IPS DF 4.7 (cell line): ENCODE measurements at regions not wholly inside any gene's neighbourhood (a gene's known extent, or its start where the extent isn't known, plus 50 kb on each side); places are given as distances from the start of the nearest gene placed in this dataset.
A peak's percentile ranks its signal among the peaks of the same experiment; 100 is the strongest.

Source experiments
- DNase-seq: peaks from one replicate; pipeline ENCODE4 v3.0.0-alpha.2; 2013; ENCODE audit warnings: low spot score; ENCODE audit errors: extremely low read depth

DNA sequence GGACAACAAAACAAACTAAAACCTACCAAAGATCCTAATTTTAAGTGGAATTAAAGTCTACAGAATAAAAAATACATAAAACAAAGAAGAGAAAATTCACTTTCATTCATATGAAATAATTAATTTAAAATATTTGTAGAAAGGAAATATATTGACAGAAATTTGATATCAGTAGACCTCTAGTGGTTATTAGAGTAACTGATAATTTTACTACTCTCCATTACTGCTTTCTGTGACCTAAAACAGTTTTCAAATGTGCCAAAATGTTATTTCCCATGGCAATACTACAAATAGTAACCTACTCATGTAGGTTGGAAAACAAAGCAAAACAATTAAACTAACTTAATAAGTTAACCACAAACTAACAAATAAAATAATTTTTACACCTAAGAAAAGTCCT is 147.1 kb downstream of the NOL4 start:
- DNase-seq, result no peak

DNA sequence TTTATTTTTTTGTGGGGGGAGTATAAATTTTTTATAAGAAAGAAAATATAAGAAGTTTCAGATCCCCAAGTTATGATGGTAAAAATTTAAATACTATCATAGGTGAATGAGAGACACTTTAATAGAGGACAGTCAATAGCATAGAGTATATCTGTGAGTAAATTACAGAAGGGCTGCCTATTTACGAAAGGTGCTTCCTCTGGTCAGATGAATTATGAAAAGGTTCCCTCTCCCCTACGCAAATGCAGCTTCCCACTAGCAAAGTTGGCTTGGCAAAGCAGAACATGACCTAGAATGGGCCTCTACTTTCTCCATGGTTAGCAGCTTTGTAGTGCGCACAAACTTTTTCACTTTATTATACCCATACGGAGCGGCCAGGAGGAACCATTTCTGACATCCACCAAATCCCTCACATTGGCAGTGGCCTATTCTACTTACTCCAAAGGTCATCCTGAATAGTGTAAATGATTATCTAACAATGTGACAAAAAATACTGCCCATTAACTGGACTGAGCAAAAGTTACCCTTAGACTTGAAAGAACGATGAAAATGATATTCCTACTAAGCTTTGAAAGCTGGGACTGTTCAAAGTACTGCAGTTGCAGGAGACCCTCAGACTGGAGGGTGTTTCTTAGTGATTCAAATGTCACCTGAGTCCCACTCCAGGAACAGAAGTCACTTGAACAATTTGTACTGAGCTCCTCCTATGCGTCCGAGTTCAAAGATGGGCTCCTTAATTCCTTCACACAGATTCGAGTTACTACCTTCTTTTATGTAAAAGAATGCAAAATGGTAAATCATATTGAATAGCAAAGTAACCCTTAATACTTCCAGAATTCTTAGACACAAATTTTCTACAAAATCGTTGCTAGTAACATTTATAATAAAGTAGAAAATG is 148.5 kb downstream of the NOL4 start:
- DNase-seq, result no peak

DNA sequence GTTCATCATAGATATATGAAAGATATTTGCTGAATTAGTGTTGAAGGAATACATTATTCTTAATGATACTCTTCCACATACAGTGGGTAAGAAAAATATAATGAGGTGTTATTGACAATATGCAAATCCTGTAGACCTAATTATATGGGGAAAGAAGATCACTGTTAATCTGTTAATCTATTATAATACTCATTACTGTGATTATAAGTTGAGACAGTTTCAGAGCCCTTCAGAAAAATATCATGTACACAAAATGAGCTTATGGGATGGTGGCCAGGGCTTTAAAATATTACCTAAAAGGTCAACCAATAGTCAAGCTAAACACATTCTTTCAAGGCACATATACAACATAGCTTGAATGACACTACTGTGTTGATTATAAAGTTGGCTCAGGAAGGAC is 163.5 kb downstream of the NOL4 start:
- DNase-seq, result no peak

DNA sequence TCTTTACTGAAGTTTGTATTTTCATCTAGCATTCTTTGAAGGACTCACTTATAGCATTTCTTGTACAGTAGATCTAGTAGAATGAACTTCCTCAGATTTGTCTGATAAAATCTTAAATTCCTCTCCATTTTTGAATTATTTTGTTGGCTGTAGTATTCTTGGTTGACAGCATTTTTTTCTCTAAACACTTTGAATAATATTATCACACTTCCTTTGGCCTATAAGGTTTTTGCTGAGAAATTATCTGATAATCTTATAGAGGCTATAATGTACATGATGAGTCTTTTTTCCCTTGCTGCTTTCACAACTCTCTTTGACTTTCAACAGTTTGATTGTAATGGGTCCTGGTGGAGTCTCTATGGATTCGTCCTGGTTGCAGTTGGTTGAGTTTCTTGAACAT is 169.5 kb downstream of the NOL4 start:
- no peak for DNase-seq

DNA sequence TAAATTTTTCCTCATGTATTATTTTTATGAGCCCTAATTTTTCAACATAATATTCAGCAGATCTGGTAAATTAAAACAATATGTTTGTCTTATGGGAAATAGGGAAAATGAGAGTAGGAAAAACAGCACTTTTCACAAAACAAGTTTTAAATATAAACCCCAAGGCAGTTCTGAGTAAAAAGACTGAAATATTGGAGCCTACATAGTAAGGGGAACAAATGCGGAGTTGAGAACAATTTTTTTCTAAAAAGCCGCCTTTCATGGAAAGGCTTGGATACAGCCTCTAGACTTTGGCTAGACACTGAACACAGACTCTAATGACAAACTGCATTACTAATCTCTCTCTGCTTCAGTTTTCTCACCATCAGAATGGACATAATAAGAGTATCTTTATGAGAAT is 174.1 kb downstream of the NOL4 start:
- DNase-seq, result no peak

DNA sequence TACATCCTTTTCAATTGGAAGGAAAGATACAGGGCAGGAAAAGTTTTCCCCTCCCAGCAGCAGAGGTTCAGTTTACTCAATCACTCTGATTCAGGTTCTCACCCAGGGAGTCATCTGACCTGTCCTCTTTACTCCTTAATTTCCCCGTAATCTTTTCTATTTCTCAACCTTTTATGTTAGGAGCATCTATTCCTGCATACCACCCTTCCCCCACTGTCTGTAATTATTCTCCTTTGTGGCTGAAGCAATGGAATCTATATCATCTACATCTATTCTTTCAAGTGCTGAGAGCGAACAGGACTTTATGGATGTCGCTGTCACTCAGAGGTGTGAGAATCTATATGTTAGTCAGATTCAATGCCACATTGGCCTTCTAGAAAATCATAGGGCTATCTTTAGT is 175.2 kb downstream of the NOL4 start:
- no peak for DNase-seq

DNA sequence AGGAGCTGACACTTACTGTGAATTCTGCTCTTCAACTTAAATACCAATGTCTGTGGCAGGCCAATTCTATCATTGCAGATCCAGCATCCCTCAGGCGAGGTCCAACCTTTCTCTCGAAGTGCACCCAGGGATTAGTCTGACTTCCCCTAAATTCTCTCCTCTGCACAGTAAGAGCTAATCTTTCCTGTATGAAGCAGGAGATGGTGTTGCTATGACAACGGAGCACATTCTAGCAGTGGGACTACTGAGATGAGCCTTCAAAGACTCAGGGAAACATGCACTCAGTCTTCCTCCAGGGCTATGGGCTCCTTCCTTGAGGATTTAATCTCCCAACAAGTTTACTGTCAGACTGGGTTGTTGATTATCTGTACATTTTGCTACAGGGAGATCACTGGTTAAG is 176.3 kb downstream of the NOL4 start:
- DNase-seq, result no peak

DNA sequence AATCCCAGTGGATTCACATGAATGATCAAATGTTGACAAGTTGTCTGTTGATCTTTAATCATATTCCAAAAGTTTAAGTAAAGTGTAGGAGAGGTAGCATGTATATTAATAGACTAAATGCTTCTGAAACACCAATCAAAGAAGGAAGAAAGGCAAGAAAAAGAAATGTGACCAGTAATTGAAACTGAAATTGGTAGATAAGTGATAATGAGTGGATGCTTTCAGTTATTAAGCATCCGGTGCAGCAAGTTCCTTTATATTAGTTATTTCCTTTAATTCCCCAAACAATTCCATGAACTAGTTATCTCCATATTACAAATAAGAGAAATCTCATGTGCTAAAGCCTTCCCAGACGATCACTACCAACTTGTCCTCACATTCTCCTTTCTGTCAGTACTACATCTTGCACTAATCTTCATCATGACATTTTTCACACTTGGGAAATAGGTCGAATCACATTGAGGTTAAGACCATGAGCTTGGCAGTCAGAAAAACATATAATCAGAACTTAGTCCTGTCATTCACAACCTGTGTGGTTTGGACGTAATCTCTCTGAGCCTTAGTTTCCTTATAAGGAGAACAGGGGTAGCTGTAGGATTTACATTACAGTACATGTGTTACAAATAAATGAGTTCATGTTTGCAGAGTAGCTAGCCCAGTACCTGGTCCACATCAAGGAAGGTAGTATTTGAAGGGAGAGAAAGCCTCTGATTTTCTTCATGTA is 182.1 kb downstream of the NOL4 start:
- no peak for DNase-seq

DNA sequence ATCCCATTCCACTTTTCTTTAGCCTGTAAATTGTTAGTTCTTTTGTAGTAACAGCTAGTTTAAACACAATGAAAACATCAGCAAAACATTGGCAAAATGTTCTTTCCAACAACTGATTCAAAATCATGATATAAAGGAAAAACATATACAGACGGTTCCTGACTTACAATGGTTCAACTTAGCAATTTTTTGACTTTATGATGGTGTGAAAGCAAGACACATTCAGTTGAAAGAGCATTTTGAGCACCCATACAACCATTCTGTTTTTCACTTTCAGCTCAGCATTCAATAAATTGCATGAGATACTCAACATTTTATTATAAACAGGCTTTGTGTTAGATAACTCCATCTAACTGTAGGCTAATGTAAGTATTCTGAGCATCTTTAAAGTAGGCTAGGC is 185.1 kb downstream of the NOL4 start:
- no peak for DNase-seq

DNA sequence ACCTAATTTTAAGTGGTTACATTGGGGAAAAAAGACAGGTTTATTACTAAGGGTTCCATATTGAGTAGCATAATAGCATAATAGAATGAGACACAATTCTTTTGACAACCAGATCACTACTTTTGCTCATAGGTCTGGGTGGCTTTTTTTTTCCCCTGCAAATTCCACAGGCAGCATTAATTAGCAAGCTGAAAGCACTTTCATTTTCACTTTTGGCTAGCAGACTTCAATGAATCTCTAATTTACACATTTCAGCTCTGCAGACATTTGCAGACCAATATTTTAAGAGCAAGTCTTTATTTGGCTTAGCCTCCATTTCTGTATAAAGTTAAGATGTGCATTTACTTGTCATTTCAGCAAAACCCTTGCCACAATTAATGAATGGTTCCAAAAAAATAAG is 185.5 kb downstream of the NOL4 start:
- no peak for DNase-seq

DNA sequence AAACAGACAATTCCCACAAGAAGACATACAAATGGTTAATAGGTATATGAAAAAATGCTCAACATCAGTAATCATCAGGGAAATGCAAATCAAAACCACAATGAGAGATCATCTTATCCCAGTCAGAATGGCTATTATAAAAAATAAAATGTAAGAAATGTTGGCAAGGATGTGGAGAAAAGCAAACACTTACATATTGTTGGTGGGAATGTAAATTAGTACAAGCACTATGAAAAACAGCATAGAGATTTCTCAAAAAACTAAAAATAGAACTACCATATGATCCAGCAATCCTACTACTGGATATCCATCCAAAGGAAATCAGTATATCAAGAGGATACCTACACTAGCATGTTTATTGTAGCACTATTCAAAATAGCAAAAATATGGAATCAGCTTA is 186.6 kb downstream of the NOL4 start:
- no peak for DNase-seq

DNA sequence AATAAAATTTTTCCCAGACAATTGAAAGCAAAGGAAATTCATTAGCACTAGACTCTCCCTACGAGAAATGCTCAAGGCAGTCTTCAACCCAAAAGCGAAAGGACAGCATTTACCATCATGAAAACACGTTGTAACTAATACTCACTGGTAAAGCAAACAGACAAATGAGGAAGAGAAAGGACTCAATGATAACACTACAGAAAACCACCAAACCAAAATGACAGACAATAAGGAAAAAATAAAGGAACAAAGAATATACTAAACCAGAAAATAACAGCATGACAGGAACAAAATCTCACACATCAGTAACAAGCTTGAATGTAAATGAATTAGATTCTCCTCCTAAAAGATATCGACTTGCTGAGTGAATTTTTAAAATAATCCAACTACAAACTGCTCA is 190.7 kb downstream of the NOL4 start:
- DNase-seq, result no peak

DNA sequence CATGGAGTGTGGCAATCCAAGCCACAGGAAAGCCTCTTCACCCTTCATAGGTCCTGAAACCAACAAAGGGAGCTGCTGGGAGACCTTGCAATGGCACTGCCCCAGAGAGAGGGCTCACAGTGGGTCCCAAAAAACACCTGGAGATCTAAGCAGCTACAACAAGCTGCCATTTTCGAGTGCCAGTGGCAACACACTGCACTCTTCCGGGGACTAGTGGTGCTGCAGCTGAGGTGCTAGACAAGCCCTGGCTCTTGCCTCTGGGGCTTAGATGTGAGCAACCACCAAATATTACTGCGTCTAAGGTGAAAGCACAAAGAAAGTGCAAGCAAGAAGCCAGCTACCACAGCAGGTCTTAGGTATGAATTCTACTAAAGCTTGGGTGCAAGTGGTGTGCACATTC is 192.9 kb downstream of the NOL4 start:
- no peak for DNase-seq

DNA sequence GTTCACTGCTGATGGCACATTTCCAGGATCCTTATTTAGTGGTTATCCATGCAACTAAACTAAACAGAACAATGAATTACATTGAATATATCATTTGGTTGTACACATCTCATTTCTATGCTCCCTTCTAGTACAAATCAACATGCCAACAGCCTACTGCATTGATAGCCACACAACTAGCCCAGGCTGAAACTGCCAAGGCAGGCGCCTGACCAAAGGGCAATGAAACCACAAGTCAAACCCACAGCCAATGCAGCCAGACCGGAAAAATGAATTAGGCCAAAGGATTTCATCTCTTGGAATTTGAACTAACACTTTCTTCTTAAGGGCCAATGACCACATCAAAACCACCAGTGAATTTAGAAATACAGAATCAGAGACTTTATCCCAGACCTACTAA is 196.4 kb downstream of the NOL4 start:
- DNase-seq, result no peak

DNA sequence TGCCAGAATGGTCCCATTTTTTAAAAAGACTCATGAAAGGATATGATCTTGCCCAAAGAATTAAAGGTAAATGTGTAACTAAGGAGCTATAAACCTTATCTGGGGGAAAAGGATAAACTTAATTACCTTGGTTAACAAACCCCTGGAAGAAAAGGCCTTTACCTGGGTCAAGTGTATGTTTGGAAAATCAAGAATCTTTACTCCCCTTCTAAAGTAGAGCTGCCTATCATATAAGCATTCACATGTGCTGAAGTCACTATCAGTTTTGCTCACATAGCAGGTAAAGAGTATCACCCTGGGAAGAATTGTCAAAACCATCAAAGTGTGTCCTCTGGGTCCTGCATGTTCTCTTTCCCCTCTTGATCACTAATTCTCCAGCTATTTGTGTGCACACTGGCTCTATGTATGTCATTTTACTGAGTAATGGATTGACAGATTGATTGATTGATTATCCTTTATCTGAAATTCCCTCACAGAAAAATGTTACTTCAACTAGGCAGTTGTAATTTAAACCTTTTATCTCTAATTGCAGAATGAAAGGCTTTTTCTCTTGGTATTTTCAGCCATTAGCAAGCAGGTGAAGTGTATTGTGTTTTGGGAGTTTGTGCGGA is 199.4 kb downstream of the NOL4 start:
- DNase-seq, result no peak

DNA sequence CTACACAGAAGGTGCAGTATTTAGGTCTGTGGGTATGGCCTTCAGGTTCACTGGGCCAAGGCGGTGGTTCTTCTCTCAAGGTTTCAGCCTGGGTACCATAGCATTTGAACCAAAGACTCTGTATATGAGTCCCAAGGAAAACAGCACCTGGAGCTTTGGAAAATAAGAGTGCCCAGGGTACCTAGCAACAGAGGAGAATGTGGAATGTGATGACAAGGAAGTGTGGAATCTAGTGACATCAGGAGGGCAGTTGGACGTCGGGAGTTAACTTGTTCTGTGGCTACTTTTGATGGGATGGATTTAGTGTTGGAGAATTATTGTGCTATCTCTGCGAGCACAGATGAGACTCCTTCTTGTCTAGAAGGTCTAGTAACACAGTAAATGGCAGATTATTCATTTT is 201.2 kb downstream of the NOL4 start:
- DNase-seq, result no peak

DNA sequence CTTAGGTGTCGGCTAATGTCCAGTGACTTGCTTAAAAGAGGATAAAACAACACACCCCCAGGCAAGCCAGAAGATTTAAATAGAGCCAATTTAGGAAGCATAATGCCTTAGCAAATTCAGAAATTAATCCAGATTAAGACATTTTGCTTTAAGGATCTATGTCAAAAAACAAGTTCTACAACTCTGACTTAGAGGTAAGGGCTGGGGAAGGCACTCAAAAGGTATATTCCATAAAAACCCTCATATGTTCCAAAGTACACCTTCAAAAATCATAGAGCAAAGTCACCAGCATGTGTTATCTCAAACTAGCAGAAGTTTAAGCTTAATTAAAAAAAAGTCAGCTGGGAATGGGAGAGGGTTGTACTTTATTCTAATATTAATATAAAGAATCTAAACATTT is 206.4 kb downstream of the NOL4 start:
- no peak for DNase-seq

DNA sequence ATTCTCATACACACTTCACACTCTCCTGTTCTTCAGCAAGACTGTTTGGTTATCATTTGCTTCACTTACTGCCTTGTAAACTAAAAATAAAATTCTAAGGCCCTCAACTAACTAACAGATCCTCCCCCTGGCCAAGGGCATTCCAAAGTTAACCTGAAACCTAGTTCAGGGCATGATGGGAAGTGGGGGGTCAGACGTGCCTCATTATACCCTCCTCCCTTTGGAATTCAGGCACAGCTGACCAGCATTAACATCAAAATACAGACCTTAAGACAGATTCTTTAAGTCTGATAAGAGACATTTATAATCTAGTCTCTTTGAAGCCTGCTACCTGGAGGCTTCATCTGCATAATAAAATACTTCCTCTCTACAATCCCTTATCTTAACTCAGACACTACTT is 221.0 kb downstream of the NOL4 start:
- DNase-seq, result peak; percentile 14

DNA sequence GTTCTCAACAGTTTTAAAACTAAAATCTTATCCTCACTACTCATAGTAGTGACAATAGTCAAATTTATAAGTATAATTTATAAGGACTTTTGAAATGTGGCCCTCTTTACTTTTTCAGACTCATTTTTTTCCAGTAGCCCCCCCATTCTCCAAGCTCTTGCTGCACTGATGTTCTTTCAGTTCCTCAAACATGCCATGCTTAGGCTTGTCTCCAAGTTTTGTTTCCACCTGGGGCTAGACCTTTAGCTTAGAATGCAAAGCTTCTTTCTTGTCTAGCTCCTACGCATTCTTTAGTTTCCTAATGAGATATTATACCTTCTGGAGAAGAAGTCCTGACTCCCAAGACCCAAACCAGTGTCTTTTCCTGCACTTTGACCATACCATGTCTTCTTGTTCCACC is 222.6 kb downstream of the NOL4 start:
- no peak for DNase-seq

DNA sequence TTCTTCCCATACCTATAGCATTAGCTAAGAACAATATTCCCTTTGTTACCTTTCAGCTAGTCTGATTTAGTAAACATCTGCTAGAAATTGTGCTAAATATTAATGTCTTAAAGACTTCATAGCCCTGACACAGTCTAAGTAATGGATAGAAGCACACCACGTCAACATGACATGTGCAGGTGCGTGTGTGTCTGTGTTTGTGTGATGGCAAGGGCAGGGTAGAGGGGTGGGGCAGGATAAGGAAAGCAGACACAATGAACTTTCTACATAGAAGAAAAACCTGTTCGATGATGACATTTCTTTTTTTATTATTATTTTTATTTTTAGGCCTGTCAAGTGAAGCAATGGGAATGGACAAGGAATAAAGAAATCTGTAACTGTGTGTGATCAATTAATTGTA is 223.3 kb downstream of the NOL4 start:
- DNase-seq, result no peak

DNA sequence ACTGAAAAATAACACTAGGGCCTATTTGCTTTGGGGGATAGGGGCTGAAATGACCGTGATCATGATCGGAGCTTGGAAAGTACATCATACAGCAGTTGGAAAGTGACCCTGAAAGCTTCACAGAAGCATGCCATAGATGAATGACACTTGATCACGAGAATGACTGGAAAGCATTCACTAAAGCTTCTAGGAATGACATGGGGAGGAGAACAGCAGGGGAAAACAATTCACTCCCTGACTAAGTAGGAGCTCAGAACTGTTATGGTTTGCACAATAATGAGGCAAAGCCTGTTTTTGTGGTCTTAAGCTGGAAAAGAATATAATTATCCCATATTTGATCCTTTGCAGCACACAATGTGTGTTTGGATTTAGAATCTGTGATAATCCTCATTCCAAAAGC is 237.5 kb downstream of the NOL4 start:
- no peak for DNase-seq

DNA sequence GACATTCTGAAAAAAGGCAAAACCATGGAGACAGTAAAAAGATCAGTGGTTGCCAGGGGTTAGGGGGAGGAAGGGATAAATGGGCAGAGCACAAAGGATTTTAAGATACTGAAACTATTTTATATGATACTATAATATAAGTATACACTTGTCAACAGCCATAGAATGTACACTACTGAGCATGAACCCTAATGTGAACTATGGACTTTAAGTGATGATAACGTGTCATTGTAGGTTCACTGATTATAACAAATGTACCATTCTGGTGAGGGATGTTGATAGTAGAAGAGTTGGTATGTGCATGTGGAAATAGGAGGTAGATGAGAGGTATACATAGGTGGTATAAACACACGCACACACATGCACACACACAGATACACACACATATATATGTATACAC is 241.6 kb downstream of the NOL4 start:
- DNase-seq, result no peak

DNA sequence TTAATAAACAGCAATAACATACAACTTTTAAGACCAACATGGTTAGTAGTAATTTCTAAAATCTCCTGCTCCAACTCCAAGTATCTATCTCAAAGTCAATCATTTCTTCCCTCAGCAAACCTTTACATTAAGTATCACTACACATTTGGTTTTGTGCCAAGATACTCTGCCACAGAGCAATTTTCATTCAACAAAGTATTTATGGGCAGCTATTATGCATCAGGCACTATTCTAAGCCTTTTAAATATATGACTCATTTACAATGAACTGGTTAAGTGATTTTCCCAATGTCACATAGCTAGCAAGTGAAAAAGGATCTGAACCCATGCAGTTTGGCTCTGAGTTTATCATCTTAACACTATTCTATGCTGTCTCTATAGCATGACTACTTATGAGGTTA is 264.3 kb downstream of the NOL4 start:
- no peak for DNase-seq
